ENCODE measurements at regions not wholly inside any gene's neighbourhood (a gene's known extent, or its start where the extent isn't known, plus 50 kb on each side); places are given as distances from the start of the nearest gene placed in this dataset.

GRCh38 chr12:83666690-83667089 lies 980.0 kb downstream of the TMTC2 start (continued):
- TF ChIP-seq MYC (IDR thresholded peaks at IDR 0.05; ENCODE audit: borderline replicate concordance, low read length): no peak

DNA sequence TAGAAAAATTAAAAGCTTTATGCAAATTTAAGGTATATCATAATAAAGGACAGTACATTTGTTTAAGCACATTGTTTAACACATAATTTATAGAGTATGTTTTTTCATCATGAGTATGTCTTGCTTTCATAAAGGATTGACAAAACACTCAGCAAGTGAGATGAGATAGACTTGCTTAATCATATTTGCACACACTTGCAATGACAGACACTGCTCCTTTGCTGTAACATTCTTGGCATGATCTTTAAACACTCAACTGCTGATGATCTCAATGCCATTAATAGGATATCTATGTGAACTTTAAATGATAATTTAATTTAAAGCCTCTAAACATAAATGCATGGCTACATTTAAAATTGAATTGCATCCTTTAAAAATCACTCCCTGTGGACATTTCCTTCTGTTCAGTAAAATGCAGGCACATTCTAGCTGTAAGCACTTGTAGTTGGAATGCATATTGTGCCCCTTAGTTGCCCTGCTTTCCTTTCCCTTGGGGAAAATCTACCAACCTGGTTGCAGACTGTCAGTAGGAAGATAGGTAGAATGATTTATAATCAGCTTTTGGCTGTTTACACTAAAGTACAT lies 979.0 kb downstream of the TMTC2 start:
- H3K9me3 ChIP-seq: no peaks in the 10 kb centered on the region; the same call in 2 of the 3 replicates
- ChIA-PET CTCF (no interaction called here), POLR2A (no interaction called here)
- no peak overlapping the region for H3K27ac ChIP-seq
- no peak overlapping the region for H3K4me2 ChIP-seq
- FAIRE-seq: no peak
- H3K4me3 ChIP-seq: no peak overlapping the region
- TF ChIP-seq GATA3 (IDR thresholded peaks at IDR 0.05; ENCODE audit: borderline replicate concordance): no peak
- no peak for ATAC-seq
- H3K4me1 ChIP-seq: no peaks in the 10 kb centered on the region
- DNase-seq (ENCODE audit: low read depth in 1 of 2, low spot score in 1 of 2): no peak

- Histone ChIP-seq H3K4me3 (no peak overlapping the region), H3K27ac (no peak overlapping the region), H3K4me1 (no peaks in the 10 kb centered on the region), H3K9me3 (no peaks in the 10 kb centered on the region; the same call in 2 of the 3 replicates), H3K4me2 (no peak overlapping the region)
- no peak for FAIRE-seq
- DNase-seq (ENCODE audit: low read depth in 1 of 2, low spot score in 1 of 2): no peak
- ATAC-seq: no peak
- TF ChIP-seq TFCP2L1 (CRISPR knock-in tag; IDR thresholded peaks at IDR 0.05) (no peak), CHD4 (IDR thresholded peaks at IDR 0.05; ENCODE audit: borderline replicate concordance) (no peak), HOXA7 (CRISPR knock-in tag; IDR thresholded peaks at IDR 0.05) (no peak), HEYL (CRISPR knock-in tag; IDR thresholded peaks at IDR 0.05) (no peak), KDM5A (IDR thresholded peaks at IDR 0.05) (no peak), FOSL2 (IDR thresholded peaks at IDR 0.05) (no peak), FOSL2 (CRISPR knock-in tag; IDR thresholded peaks at IDR 0.05) (no peak), RAD21 (conservative IDR thresholded peaks at IDR 0.05 in 1 of 2, IDR thresholded peaks at IDR 0.05 in 1 of 2) (no peak), SREBF2 (IDR thresholded peaks at IDR 0.05) (no peak), ZFP36 (IDR thresholded peaks at IDR 0.05; ENCODE audit: borderline replicate concordance, partially characterized antibody) (no peak), POLR2A (IDR thresholded peaks at IDR 0.05; ENCODE audit: low read length) (no peak)
- ChIA-PET CTCF (no interaction called here), POLR2A (no interaction called here)
Measured at GRCh38 chr12:83664650-83665049, 977.9 kb downstream of the TMTC2 start.

- no peaks in the 10 kb centered on the region; the same call in 2 of the 3 replicates for H3K9me3 ChIP-seq
- 50% methylated on average over 3 of the region's 3 CpGs for WGBS (ENCODE audit: missing lambda C conversion rate)
- TF ChIP-seq BHLHE40 (IDR thresholded peaks at IDR 0.05; ENCODE audit: low read depth, low read length) (no peak), TP53 (CRISPR knock-in tag; IDR thresholded peaks at IDR 0.05) (no peak), ESRRA (IDR thresholded peaks at IDR 0.05; ENCODE audit: borderline replicate concordance, low read length) (no peak)
- no peak overlapping the region for H3K4me2 ChIP-seq
- ChIA-PET POLR2A (no interaction called here), CTCF (no interaction called here)
- ATAC-seq (no peak), DNase-seq (ENCODE audit: low read depth in 1 of 2, low spot score in 1 of 2) (no peak), FAIRE-seq (no peak)
- H3K4me3 ChIP-seq: no peak overlapping the region
- no peaks in the 10 kb centered on the region for H3K4me1 ChIP-seq
- no peak overlapping the region for H3K27ac ChIP-seq
Measured at GRCh38 chr12:83660727-83661358, 974.1 kb downstream of the TMTC2 start.

GRCh38 chr12:83659321-83659720 lies 972.6 kb downstream of the TMTC2 start:
- FAIRE-seq: no peak
- H3K27ac ChIP-seq: no peak overlapping the region
- H3K4me3 ChIP-seq: no peak overlapping the region
- ATAC-seq: no peak
- no peak for DNase-seq (ENCODE audit: low read depth in 1 of 2, low spot score in 1 of 2)
- CTCF ChIA-PET: interaction anchor here (1.3 kb wide), 1 partner anchor 20 kb away, joined by 3 read pairs; no protein-coding TSS in a partner anchor
- WGBS (ENCODE audit: missing lambda C conversion rate): 27% methylated on average over 2 of the region's 2 CpGs
- H3K4me1 ChIP-seq: no peaks in the 10 kb centered on the region
- no peak overlapping the region for H3K4me2 ChIP-seq
- POLR2A ChIA-PET: no interaction called here
- TF ChIP-seq ATOH8 (CRISPR knock-in tag; IDR thresholded peaks at IDR 0.05; ENCODE audit: low read depth): no peak
- no peak for TF ChIP-seq ZNF302 (CRISPR knock-in tag; IDR thresholded peaks at IDR 0.05)
- no peaks in the 10 kb centered on the region; the same call in 2 of the 3 replicates for H3K9me3 ChIP-seq

All from A549 (cell line).